PC-3 (cell line): ENCODE measurements at regions not wholly inside any gene's neighbourhood (a gene's known extent, or its start where the extent isn't known, plus 50 kb on each side); places are given as distances from the start of the nearest gene placed in this dataset.

ENCODE experiments used
- ATAC-seq: fragments of 200-7000 bp; cut with Tn5 transposase; 2 replicates; pipeline ENCODE4 v1.9.1; 2020; ENCODE audit warnings: mild to moderate bottlenecking, moderate library complexity
- BruUV-seq: library from RNA; stranded (reverse); fragments of 400-500 nt; replicated peaks from 2 replicates; lab custom pipeline; 2021; lab: Mats Ljungman, UMichigan
- CTCF ChIA-PET: fragments of 300-600 bp; sonication (Branson Sonifier 250); formaldehyde crosslinking; loops from one replicate; lab custom pipeline; 2022; ENCODE audit warnings: antibody characterized with exemption; lab: Charles Lee
- POLR2A ChIA-PET: fragments of 300-600 bp; sonication (Branson Sonifier 250); formaldehyde crosslinking; loops from one replicate; lab custom pipeline; 2022; ENCODE audit warnings: antibody characterized with exemption; ENCODE audit not compliant: unreplicated experiment; lab: Charles Lee
- DNase-seq: peaks from one replicate; pipeline ENCODE4 v3.0.0-alpha.2; 2015
- H2AFZ ChIP-seq: fragments of 300-600 bp; sonication (generic); 2 replicates; pipeline ENCODE4 v1.6.0; 2016; ENCODE audit warnings: antibody characterized with exemption, low read length
- H3F3A ChIP-seq: fragments of 300-600 bp; sonication (generic); one replicate; pipeline ENCODE4 v1.6.0; 2017; ENCODE audit warnings: antibody characterized with exemption, low read length, control low read depth, mild to moderate bottlenecking; ENCODE audit not compliant: unreplicated experiment
- H3K27ac ChIP-seq: fragments of 300-600 bp; sonication (generic); 2 replicates; pipeline ENCODE4 v1.5.1; 2016; ENCODE audit warnings: mild to moderate bottlenecking, low read length
- H3K27me3 ChIP-seq: fragments of 300-600 bp; sonication (generic); 2 replicates; pipeline ENCODE4 v1.6.1; 2016; ENCODE audit warnings: low read length, mixed read lengths
- H3K36me3 ChIP-seq: fragments of 300-600 bp; sonication (generic); 2 replicates; pipeline ENCODE4 v1.6.1; 2016; ENCODE audit warnings: low read depth, mixed run types, low read length, mixed read lengths
- H3K4me1 ChIP-seq: fragments of 300-600 bp; sonication (generic); 2 replicates; pipeline ENCODE4 v1.5.1; 2016; ENCODE audit warnings: low read length; ENCODE audit not compliant: insufficient read depth
- H3K4me2 ChIP-seq: fragments of 300-600 bp; sonication (generic); 2 replicates; pipeline ENCODE4 v1.6.0; 2016; ENCODE audit warnings: low read length
- H3K4me3 ChIP-seq: fragments of 300-600 bp; sonication (generic); 2 replicates; pipeline ENCODE4 v1.5.1; 2016; ENCODE audit warnings: mild to moderate bottlenecking, low read length, mixed read lengths
- H3K79me2 ChIP-seq: fragments of 300-600 bp; sonication (generic); 2 replicates; pipeline ENCODE4 v1.6.1; 2017; ENCODE audit warnings: low read length, mixed read lengths
- H3K9ac ChIP-seq: fragments of 300-600 bp; sonication (generic); 2 replicates; pipeline ENCODE4 v1.6.0; 2016; ENCODE audit warnings: mild to moderate bottlenecking, low read length
- H3K9me2 ChIP-seq: fragments of 300-600 bp; sonication (generic); replicated peaks from 2 replicates; pipeline ENCODE4 v1.6.1; 2016; ENCODE audit warnings: mixed run types, low read length, mixed read lengths
- H3K9me3 ChIP-seq: fragments of 300-600 bp; sonication (generic); 2 replicates; pipeline ENCODE4 v1.6.1; 2016; ENCODE audit warnings: low read length, mixed read lengths
- H4K20me1 ChIP-seq: fragments of 300-600 bp; sonication (generic); 2 replicates; pipeline ENCODE4 v1.6.1; 2016; ENCODE audit warnings: low read length, mixed read lengths
- CTCF ChIP-seq: fragments of 300-600 bp; sonication (generic); conservative IDR thresholded peaks from 2 replicates; pipeline ENCODE4 v1.5.1; 2017; ENCODE audit warnings: antibody characterized with exemption, low read depth, mild to moderate bottlenecking, low read length
- EZH2 ChIP-seq: fragments of 300-600 bp; sonication (generic); IDR thresholded peaks from one replicate; pipeline ENCODE4 v1.6.1; 2017; ENCODE audit warnings: antibody characterized with exemption, mild to moderate bottlenecking, low read length; ENCODE audit not compliant: unreplicated experiment
- EZH2phosphoT487 ChIP-seq: fragments of 300-600 bp; sonication (generic); IDR thresholded peaks from 2 replicates; pipeline ENCODE4 v1.6.1; 2018; ENCODE audit warnings: mild to moderate bottlenecking, antibody characterized with exemption, low read length, borderline replicate concordance
- intact Hi-C: fragments of 100-400 bp; cut with micrococcal nuclease; formaldehyde crosslinking; loops from 2 replicates; pipeline ENCODE4 v1.9.0; 2023

GRCh38 chr7:46245586-46246111, 324.6 kb upstream of the IGFBP3 start:
- Histone ChIP-seq H3K4me1 (no peaks in the 10 kb centered on the region), H3K4me3 (no peak overlapping the region), H3K9me3 (no peaks in the 10 kb centered on the region), H3K27ac (no peak overlapping the region), H3K36me3 (no peaks in the 10 kb centered on the region), H3F3A (no peaks in the 10 kb centered on the region), H3K79me2 (no peaks in the 10 kb centered on the region), H2AFZ (no peak overlapping the region), H3K9me2 (no peaks in the 10 kb centered on the region), H4K20me1 (no peaks in the 10 kb centered on the region), H3K9ac (no peak overlapping the region), H3K27me3 (no peaks in the 10 kb centered on the region), H3K4me2 (no peak overlapping the region)
- ATAC-seq, result no peak
- no peak for TF ChIP-seq CTCF
- ChIA-PET CTCF (no interaction called here), POLR2A (no interaction called here)
- no peak for DNase-seq
- BruUV-seq, result no TSS peak
- intact Hi-C loops, result no loop called here

- no peaks in the 10 kb centered on the region for H3K9me3 ChIP-seq
- DNase-seq (no peak), ATAC-seq (no peak)
- TF ChIP-seq CTCF (no peak), EZH2 (no peak), EZH2phosphoT487 (no peak)
- H4K20me1 ChIP-seq, result no peaks in the 10 kb centered on the region
- H2AFZ ChIP-seq, result no peak overlapping the region
- ChIA-PET CTCF (no interaction called here), POLR2A (no interaction called here)
- H3K4me3 ChIP-seq, result no peak overlapping the region
- H3F3A ChIP-seq, result no peaks in the 10 kb centered on the region
- intact Hi-C loops, result no loop called here
- no peaks in the 10 kb centered on the region for H3K36me3 ChIP-seq
- no peaks in the 10 kb centered on the region for H3K79me2 ChIP-seq
- H3K27me3 ChIP-seq, result no peaks in the 10 kb centered on the region
- no peak overlapping the region for H3K4me2 ChIP-seq
- H3K9me2 ChIP-seq, result no peaks in the 10 kb centered on the region
- no peak overlapping the region for H3K27ac ChIP-seq
- no TSS peak for BruUV-seq
- no peaks in the 10 kb centered on the region for H3K4me1 ChIP-seq
- H3K9ac ChIP-seq, result no peak overlapping the region
Measured at GRCh38 chr7:46244757-46245156, 323.7 kb upstream of the IGFBP3 start.

- Histone ChIP-seq H3K9ac (no peak overlapping the region), H3K9me3 (no peaks in the 10 kb centered on the region), H3K4me3 (no peak overlapping the region), H3K9me2 (no peaks in the 10 kb centered on the region), H3K4me2 (no peak overlapping the region), H3K4me1 (no peaks in the 10 kb centered on the region), H3F3A (no peaks in the 10 kb centered on the region), H3K79me2 (no peaks in the 10 kb centered on the region), H4K20me1 (no peaks in the 10 kb centered on the region), H3K27ac (no peak overlapping the region), H3K36me3 (no peaks in the 10 kb centered on the region), H2AFZ (no peak overlapping the region), H3K27me3 (no peaks in the 10 kb centered on the region)
- TF ChIP-seq EZH2phosphoT487 (no peak), EZH2 (no peak), CTCF (no peak)
- no TSS peak for BruUV-seq
- peak; percentile 26 for DNase-seq
- ChIA-PET CTCF (no interaction called here), POLR2A (no interaction called here)
- intact Hi-C loops, result no loop called here
- no peak for ATAC-seq
Measured at GRCh38 chr7:46243406-46243805, 322.3 kb upstream of the IGFBP3 start.
